ENCODE measurements at regions not wholly inside any gene's neighbourhood (a gene's known extent, or its start where the extent isn't known, plus 50 kb on each side); places are given as distances from the start of the nearest gene placed in this dataset.

GRCh38 chr20:52812231-52812847 lies 159.8 kb upstream of the TSHZ2 start:
- TF ChIP-seq, protein P1, sequence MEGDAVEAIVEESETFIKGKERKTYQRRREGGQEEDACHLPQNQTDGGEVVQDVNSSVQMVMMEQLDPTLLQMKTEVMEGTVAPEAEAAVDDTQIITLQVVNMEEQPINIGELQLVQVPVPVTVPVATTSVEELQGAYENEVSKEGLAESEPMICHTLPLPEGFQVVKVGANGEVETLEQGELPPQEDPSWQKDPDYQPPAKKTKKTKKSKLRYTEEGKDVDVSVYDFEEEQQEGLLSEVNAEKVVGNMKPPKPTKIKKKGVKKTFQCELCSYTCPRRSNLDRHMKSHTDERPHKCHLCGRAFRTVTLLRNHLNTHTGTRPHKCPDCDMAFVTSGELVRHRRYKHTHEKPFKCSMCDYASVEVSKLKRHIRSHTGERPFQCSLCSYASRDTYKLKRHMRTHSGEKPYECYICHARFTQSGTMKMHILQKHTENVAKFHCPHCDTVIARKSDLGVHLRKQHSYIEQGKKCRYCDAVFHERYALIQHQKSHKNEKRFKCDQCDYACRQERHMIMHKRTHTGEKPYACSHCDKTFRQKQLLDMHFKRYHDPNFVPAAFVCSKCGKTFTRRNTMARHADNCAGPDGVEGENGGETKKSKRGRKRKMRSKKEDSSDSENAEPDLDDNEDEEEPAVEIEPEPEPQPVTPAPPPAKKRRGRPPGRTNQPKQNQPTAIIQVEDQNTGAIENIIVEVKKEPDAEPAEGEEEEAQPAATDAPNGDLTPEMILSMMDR (conservative IDR thresholded peaks at IDR 0.05; ENCODE audit: low read depth, low read length) = no peak
- TF ChIP-seq POLR2A (IDR thresholded peaks at IDR 0.05; ENCODE audit: low read depth, low read length) (no peak), USF2 (IDR thresholded peaks at IDR 0.05; ENCODE audit: low read depth, low read length) (no peak), RAD21 (IDR thresholded peaks at IDR 0.05; ENCODE audit: low read length) (no peak), MAZ (IDR thresholded peaks at IDR 0.05; ENCODE audit: borderline replicate concordance, low read depth, low read length) (no peak), FOS (IDR thresholded peaks at IDR 0.05; ENCODE audit: low read depth, low read length) (no peak), RFX5 (IDR thresholded peaks at IDR 0.05; ENCODE audit: low read depth, low read length) (no peak), NFE2L2 (IDR thresholded peaks at IDR 0.05; ENCODE audit: low read depth, low read length) (no peak)

Measured in IMR-90 (cell line).